K562 (cell line): ENCODE measurements at regions not wholly inside any gene's neighbourhood (a gene's known extent, or its start where the extent isn't known, plus 50 kb on each side); places are given as distances from the start of the nearest gene placed in this dataset.

Source experiments
- CBX5 ChIP-seq: IDR thresholded peaks from 2 replicates; pipeline ENCODE4 v1.6.1; 2014; ENCODE audit warnings: low read depth, borderline replicate concordance
- GABPB1 ChIP-seq: sonication (generic); formaldehyde crosslinking; IDR thresholded peaks from 2 replicates; pipeline ENCODE4 v1.8.0; 2022; ENCODE audit warnings: mild to moderate bottlenecking, missing genetic modification reagents
- JUN ChIP-seq, 2 experiments: sonication (generic) in 1 of 2; formaldehyde crosslinking in 1 of 2; IDR thresholded peaks; 2 replicates each; pipeline versions ENCODE4 v1.6.1 to v1.8.0; 2012 to 2022; ENCODE audit warnings: borderline replicate concordance in 2 of 2, mild to moderate bottlenecking in 2 of 2, improper control_type of control experiment in 1 of 2, low read depth in 1 of 2, low read length in 1 of 2, missing genetic modification reagents in 1 of 2
- MAZ ChIP-seq, 2 experiments: fragments of 450-650 bp in 1 of 2; sonication (generic) in 1 of 2; formaldehyde crosslinking; IDR thresholded peaks in 1 of 2; conservative IDR thresholded peaks in 1 of 2; 2 replicates each; pipeline versions ENCODE4 v1.4.0 to v1.5.0; 2020; ENCODE audit warnings: mild to moderate bottlenecking in 1 of 2, missing genetic modification reagents in 1 of 2
- PKNOX1 ChIP-seq: fragments of 450-650 bp; IDR thresholded peaks from 2 replicates; pipeline ENCODE4 v1.6.1; 2016
- POLR2H ChIP-seq: IDR thresholded peaks from 2 replicates; pipeline ENCODE4 v1.6.1; 2016; ENCODE audit warnings: missing genetic modification characterization, low read depth, mild to moderate bottlenecking, control low read depth, missing compliant biosample characterization, moderate library complexity
- RCOR1 ChIP-seq, 2 experiments: IDR thresholded peaks; 2 replicates each; pipeline ENCODE4 v1.6.1; 2012; ENCODE audit warnings: low read depth in 2 of 2, low read length in 2 of 2, borderline replicate concordance in 1 of 2, improper control_type of control experiment in 1 of 2
- SP2 ChIP-seq: IDR thresholded peaks from 2 replicates; pipeline ENCODE4 v1.6.1; 2011; ENCODE audit warnings: mild to moderate bottlenecking, low read depth, low read length, moderate library complexity; ENCODE audit not compliant: poor library complexity, severe bottlenecking; ENCODE audit errors: extremely low read depth
- TAL1 ChIP-seq: fragments of 450-650 bp; IDR thresholded peaks from 2 replicates; pipeline ENCODE4 v1.6.1; 2016; ENCODE audit warnings: mild to moderate bottlenecking
- TCF3 ChIP-seq: sonication (generic); formaldehyde crosslinking; IDR thresholded peaks from 2 replicates; pipeline ENCODE4 v1.4.0; 2020; ENCODE audit warnings: mild to moderate bottlenecking, missing genetic modification reagents
- TEAD4 ChIP-seq, 2 experiments: sonication (generic) in 1 of 2; formaldehyde crosslinking in 1 of 2; IDR thresholded peaks; 2 replicates each; pipeline versions ENCODE4 v1.6.1 to v1.8.0; 2012 to 2022; ENCODE audit warnings: borderline replicate concordance in 1 of 2, inconsistent platforms in 1 of 2, low read length in 1 of 2, mild to moderate bottlenecking in 1 of 2, missing genetic modification reagents in 1 of 2
- TF ChIP-seq, protein P1 (sequence below): fragments of 450-650 bp; IDR thresholded peaks from 2 replicates; pipeline ENCODE4 v1.6.1; 2016; ENCODE audit warnings: mild to moderate bottlenecking
- TF ChIP-seq, protein P2 (sequence below): sonication (generic); IDR thresholded peaks from 2 replicates; pipeline ENCODE4 v1.6.1; 2016

GRCh38 chr4:143773998-143774895 is 73.8 kb upstream of the FREM3 start (continued):
- TF ChIP-seq, protein P1, sequence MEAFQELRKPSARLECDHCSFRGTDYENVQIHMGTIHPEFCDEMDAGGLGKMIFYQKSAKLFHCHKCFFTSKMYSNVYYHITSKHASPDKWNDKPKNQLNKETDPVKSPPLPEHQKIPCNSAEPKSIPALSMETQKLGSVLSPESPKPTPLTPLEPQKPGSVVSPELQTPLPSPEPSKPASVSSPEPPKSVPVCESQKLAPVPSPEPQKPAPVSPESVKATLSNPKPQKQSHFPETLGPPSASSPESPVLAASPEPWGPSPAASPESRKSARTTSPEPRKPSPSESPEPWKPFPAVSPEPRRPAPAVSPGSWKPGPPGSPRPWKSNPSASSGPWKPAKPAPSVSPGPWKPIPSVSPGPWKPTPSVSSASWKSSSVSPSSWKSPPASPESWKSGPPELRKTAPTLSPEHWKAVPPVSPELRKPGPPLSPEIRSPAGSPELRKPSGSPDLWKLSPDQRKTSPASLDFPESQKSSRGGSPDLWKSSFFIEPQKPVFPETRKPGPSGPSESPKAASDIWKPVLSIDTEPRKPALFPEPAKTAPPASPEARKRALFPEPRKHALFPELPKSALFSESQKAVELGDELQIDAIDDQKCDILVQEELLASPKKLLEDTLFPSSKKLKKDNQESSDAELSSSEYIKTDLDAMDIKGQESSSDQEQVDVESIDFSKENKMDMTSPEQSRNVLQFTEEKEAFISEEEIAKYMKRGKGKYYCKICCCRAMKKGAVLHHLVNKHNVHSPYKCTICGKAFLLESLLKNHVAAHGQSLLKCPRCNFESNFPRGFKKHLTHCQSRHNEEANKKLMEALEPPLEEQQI = peak; percentile 99
- TF ChIP-seq TCF3 (CRISPR knock-in tag) (peak; percentile 60), CBX5 (peak; percentile 42; the same call in 1 of the 2 replicates), SP2 (peak; percentile 24), JUN (IDR thresholded peaks at IDR 0.05; ENCODE audit: borderline replicate concordance, low read depth, low read length) (peak; percentile 69), JUN (CRISPR knock-in tag; IDR thresholded peaks at IDR 0.05; ENCODE audit: borderline replicate concordance) (no peak), PKNOX1 (peak; percentile 51), MAZ (CRISPR knock-in tag; conservative IDR thresholded peaks at IDR 0.05 in 1 of 2, IDR thresholded peaks at IDR 0.05 in 1 of 2) (0 out of 4 replicates have a peak, but pooled peaks of 1 of the 2 experiments have one; percentile 39), POLR2H (tag) (no peak), RCOR1 (IDR thresholded peaks at IDR 0.05; ENCODE audit: borderline replicate concordance in 1 of 2, low read depth in 2 of 2, low read length in 2 of 2) (peak in 1 of 2 experiments; percentile 70; a peak in 3 of 4 replicates), TAL1 (0 out of 2 replicates have a peak, but pooled peaks have one; percentile 24), GABPB1 (no peak), TEAD4 (IDR thresholded peaks at IDR 0.05; ENCODE audit: low read length) (0 out of 2 replicates have a peak, but pooled peaks have one; percentile 31), TEAD4 (CRISPR knock-in tag; IDR thresholded peaks at IDR 0.05; ENCODE audit: borderline replicate concordance) (no peak)
- TF ChIP-seq, protein P2, sequence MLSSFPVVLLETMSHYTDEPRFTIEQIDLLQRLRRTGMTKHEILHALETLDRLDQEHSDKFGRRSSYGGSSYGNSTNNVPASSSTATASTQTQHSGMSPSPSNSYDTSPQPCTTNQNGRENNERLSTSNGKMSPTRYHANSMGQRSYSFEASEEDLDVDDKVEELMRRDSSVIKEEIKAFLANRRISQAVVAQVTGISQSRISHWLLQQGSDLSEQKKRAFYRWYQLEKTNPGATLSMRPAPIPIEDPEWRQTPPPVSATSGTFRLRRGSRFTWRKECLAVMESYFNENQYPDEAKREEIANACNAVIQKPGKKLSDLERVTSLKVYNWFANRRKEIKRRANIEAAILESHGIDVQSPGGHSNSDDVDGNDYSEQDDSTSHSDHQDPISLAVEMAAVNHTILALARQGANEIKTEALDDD = peak; percentile 38; the same call in 1 of the 2 replicates
